ENCODE measurements at regions not wholly inside any gene's neighbourhood (a gene's known extent, or its start where the extent isn't known, plus 50 kb on each side); places are given as distances from the start of the nearest gene placed in this dataset.

GRCh38 chr1:218584418-218585155, 239.5 kb downstream of the TGFB2 start:
- no peak overlapping the region for H3K27ac ChIP-seq (ENCODE audit: extremely low read length, insufficient read depth, low read length)
- H3K79me2 ChIP-seq (ENCODE audit: insufficient read depth, low read length) = no peaks in the 10 kb centered on the region
- H3K36me3 ChIP-seq (replicated peaks in 1 of 2; ENCODE audit: control insufficient read depth in 1 of 2, insufficient read depth in 2 of 2, low read length in 2 of 2) = no peaks in the 10 kb centered on the region
- CTCF ChIA-PET (ENCODE audit: low intra/inter-chr PET ratio, low total read pairs) = no interaction called here
- no peaks in the 10 kb centered on the region for H3K9me3 ChIP-seq (ENCODE audit: low read length)
- intact Hi-C loops (cut with micrococcal nuclease; ENCODE audit: unreplicated experiment) (no loop called here), in situ Hi-C loops (cut with HindIII; ENCODE audit: extremely low pct_ligation_motif_present, low pct_unique_long_range_greater_than_20kb) (no loop called here)
- POLR2A ChIA-PET = no interaction called here
- H3K4me1 ChIP-seq (ENCODE audit: insufficient read depth, low read length) = no peaks in the 10 kb centered on the region
- WGBS (ENCODE audit: low lambda C conversion rate) = 23% methylated on average over 2 of the region's 3 CpGs
- TF ChIP-seq DPF2 (CRISPR knock-in tag; IDR thresholded peaks at IDR 0.05; ENCODE audit: borderline replicate concordance, low read depth) = no peak
- no peak for TF ChIP-seq CCAR2 (optimal IDR thresholded peaks at IDR 0.05; ENCODE audit: low read depth, low read length)
- TF ChIP-seq, protein P1, sequence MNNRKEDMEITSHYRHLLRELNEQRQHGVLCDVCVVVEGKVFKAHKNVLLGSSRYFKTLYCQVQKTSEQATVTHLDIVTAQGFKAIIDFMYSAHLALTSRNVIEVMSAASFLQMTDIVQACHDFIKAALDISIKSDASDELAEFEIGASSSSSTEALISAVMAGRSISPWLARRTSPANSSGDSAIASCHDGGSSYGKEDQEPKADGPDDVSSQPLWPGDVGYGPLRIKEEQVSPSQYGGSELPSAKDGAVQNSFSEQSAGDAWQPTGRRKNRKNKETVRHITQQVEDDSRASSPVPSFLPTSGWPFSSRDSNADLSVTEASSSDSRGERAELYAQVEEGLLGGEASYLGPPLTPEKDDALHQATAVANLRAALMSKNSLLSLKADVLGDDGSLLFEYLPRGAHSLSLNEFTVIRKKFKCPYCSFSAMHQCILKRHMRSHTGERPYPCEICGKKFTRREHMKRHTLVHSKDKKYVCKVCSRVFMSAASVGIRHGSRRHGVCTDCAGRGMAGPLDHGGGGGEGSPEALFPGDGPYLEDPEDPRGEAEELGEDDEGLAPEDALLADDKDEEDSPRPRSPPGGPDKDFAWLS (CRISPR knock-in tag; IDR thresholded peaks at IDR 0.05; ENCODE audit: borderline replicate concordance) = no peak
- TF ChIP-seq KAT7 (CRISPR knock-in tag; IDR thresholded peaks at IDR 0.05; ENCODE audit: borderline replicate concordance) = no peak
- TF ChIP-seq FIP1L1 (IDR thresholded peaks at IDR 0.05; ENCODE audit: borderline replicate concordance, insufficient read depth, low read depth, low read length) = no peak
- no peak for TF ChIP-seq ZNF558 (CRISPR knock-in tag; IDR thresholded peaks at IDR 0.05; ENCODE audit: borderline replicate concordance)
- TF ChIP-seq MAFG (CRISPR knock-in tag; IDR thresholded peaks at IDR 0.05) = no peak
- no peak for TF ChIP-seq MTF2 (CRISPR knock-in tag; IDR thresholded peaks at IDR 0.05; ENCODE audit: borderline replicate concordance)
- no peak for TF ChIP-seq HHEX (CRISPR knock-in tag; IDR thresholded peaks at IDR 0.05)
- no peak for TF ChIP-seq EP300 (IDR thresholded peaks at IDR 0.05; ENCODE audit: low read depth in 2 of 2, low read length in 2 of 2)
- TF ChIP-seq EP300 (CRISPR knock-in tag; IDR thresholded peaks at IDR 0.05; ENCODE audit: borderline replicate concordance) = no peak
- no peak for TF ChIP-seq ZNF747 (CRISPR knock-in tag; IDR thresholded peaks at IDR 0.05; ENCODE audit: borderline replicate concordance)
- TF ChIP-seq ZNF691 (CRISPR knock-in tag; IDR thresholded peaks at IDR 0.05; ENCODE audit: borderline replicate concordance, low read depth) = no peak
- TF ChIP-seq ZNF782 (CRISPR knock-in tag; IDR thresholded peaks at IDR 0.05; ENCODE audit: borderline replicate concordance) = no peak
- H3K4me3 ChIP-seq (replicated peaks in 1 of 3; ENCODE audit: insufficient read depth in 1 of 3, low read depth in 2 of 3, low read length in 3 of 3) = no peak overlapping the region
- no peak for DNase-seq (ENCODE audit: low spot score)
- H3K4me2 ChIP-seq (ENCODE audit: low read depth, low read length) = no peak overlapping the region
- H3K27me3 ChIP-seq (ENCODE audit: control insufficient read depth in 1 of 2, insufficient read depth in 2 of 2, low read length in 2 of 2) = no peaks in the 10 kb centered on the region
- ATAC-seq = no peak
- BruUV-seq (replicated peaks) = no TSS peak
- no peak overlapping the region for H3K9ac ChIP-seq (ENCODE audit: insufficient read depth, low read depth, low read length)
- no peaks in the 10 kb centered on the region for H4K20me1 ChIP-seq (ENCODE audit: insufficient read depth, low read length)
- no peak for FAIRE-seq
- H2AFZ ChIP-seq (ENCODE audit: low read length) = no peak overlapping the region

Measured in HepG2 (cell line).